Pons (tissue), 1 donor: ENCODE measurements at regions not wholly inside any gene's neighbourhood (a gene's known extent, or its start where the extent isn't known, plus 50 kb on each side); places are given as distances from the start of the nearest gene placed in this dataset.

Experiments used
- DNase-seq: peaks from one replicate; pipeline ENCODE4 v3.0.0-alpha.2; 2016; ENCODE audit warnings: low spot score

DNA sequence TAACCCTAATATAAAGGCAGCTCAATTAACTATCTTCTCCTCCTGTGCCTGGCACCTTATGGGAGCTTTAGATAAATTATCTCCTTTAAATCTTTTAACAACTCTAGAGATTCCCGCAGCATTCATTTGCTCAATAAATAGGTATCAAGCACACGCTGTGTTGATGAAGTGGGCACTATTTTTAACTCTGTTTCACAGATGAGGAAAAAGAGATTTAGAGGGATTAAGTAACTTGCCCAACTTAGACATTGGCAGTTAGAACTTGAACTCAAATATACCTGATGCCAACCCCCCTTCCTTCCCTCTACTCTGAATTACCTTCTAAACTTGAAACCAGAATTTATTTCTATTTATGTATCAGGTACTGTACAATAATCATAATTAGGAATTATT lies 112.4 kb downstream of the SH3TC2 start:
- DNase-seq, result no peak

DNA sequence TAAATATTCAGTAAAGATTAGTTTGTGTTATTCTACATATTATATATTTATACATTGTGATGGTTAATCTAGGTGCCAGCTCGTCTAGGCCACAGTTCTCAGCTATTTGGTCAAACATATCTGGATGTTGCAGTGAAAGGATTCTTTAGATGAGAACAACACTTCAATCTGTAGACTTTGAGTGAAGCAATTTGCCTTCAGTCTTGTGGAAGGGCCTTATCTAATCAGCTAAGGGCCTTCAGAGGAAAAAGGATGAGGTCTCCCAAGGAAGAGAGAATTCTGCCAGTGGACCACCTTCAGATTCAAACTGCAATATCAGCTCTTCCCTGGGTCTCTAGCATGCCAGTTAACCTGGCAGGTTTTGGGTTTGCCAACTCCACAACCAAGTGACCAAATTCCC lies 112.0 kb downstream of the SH3TC2 start:
- no peak for DNase-seq

DNA sequence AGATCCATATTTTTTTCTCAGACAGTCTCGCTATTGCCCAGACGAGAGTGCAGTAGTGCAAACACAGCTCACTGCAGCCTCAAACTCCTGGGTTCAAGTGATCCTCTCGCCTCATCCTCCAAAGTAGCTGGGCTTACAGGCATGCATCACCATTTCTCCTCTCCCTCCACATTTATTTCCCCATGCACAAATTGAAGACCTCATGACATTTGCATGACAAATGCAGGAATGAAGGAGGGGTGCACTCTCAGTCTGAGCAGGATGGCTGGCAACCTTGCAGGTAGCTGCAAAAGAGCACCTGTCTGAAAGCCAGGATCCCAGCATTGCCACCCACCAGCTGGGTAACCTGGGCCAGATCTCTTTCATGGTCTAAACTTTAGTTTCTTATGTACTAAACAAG lies 111.2 kb downstream of the SH3TC2 start:
- no peak for DNase-seq

DNA sequence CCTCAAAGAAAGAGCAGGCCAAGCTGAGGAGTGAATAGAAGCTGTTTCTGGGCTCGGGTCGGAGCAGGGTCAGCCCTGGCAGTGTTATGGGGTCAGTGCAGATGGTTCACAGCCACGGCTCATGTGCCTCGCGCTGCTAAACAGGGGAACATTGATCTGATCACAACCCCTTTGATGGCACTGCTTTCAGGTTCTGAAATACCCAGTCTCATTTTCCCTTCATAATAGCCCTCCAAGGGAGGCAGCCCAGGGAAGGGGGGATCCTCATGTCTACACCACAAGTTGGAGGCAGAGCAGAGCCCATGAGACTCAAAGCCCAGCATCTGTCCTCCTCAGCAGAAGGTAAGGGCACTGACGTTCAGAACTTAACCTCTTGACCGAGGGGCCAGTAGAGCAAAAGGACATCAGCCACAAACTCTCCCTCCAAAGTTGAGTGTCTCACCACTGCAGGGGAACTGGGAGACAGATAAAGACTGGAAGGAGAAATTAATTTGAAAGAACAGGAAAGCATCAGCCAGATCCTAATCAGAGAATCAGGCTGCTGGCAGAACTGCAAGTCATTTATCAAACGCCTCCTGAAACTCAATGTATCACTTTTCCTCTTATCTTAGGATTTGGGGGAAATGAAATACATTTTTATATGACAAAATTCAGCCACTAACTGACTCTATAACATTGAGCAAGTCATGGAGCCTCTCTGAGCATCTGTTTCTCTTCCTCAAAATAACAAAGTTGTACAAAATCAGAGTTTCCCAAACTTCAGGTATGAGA lies 110.6 kb downstream of the SH3TC2 start:
- DNase-seq, result no peak

DNA sequence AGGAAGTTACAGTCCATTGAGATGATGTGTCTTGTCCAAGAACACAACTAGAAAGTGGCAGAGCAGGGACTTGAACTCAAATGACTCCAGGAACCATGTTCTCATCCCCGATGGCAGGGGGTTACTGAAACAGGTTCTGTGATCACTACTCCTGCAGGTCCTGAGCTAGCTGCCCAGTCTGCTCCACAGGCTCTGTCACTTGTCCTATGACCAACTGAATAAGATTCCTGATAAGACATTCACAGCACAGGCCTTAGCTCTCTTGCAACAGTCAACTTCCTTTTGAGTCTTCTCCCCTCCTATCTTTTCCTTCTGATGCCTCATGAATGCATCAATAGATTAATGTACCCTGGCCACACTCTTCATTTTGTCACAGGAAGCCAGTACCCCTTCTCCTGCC lies 109.2 kb downstream of the SH3TC2 start:
- DNase-seq, result no peak
